HCT116 (cell line): ENCODE measurements at regions not wholly inside any gene's neighbourhood (a gene's known extent, or its start where the extent isn't known, plus 50 kb on each side); places are given as distances from the start of the nearest gene placed in this dataset.

Experiments used
- ATAC-seq: fragments of 200-7000 bp; cut with Tn5 transposase; 2 replicates; pipeline ENCODE4 v1.9.1; 2020; ENCODE audit warnings: mild to moderate bottlenecking, moderate library complexity
- BruUV-seq: library from RNA; stranded (reverse); fragments of 400-500 nt; replicated peaks from 2 replicates; lab custom pipeline; 2021; lab: Mats Ljungman, UMichigan
- CTCF ChIA-PET: fragments of 300-600 bp; sonication (Branson Sonifier 250); formaldehyde crosslinking; loops from one replicate; lab custom pipeline; 2021; ENCODE audit warnings: antibody characterized with exemption; lab: Charles Lee
- POLR2A ChIA-PET: fragments of 300-600, 350-600 bp; sonication (Branson Sonifier 250); formaldehyde crosslinking; loops from one replicate; lab custom pipeline; 2021; ENCODE audit warnings: antibody characterized with exemption; lab: Charles Lee
- RAD21 ChIA-PET, 2 experiments: fragments of 300-600 bp; sonication (Branson Sonifier 250); formaldehyde crosslinking; loops; one replicate each; lab custom pipeline; 2023; ENCODE audit warnings: low total read pairs in 2 of 2; ENCODE audit not compliant: uncharacterized antibody in 2 of 2, unreplicated experiment in 2 of 2, low non-redundant PET in 1 of 2; lab: Charles Lee
- DNase-seq: peaks from one replicate; pipeline ENCODE4 v3.0.0-alpha.2; 2010; ENCODE audit warnings: low read depth, low spot score
- H2AFZ ChIP-seq: fragments of 200-600 bp; shearing (Covaris generic), sonication (generic); 2 replicates; pipeline ENCODE4 v1.6.1; 2017; ENCODE audit warnings: low read depth, mixed run types, mixed read lengths, antibody characterized with exemption, low read length; ENCODE audit not compliant: poor library complexity, severe bottlenecking
- H3K27ac ChIP-seq: 2 replicates; pipeline ENCODE4 v1.5.1; 2012; ENCODE audit warnings: low read depth, low read length
- H3K27me3 ChIP-seq: fragments of 200-600 bp; sonication (generic); 2 replicates; pipeline ENCODE4 v1.6.1; 2016; ENCODE audit warnings: mixed run types, low read length, mixed read lengths; ENCODE audit not compliant: insufficient read depth
- H3K36me3 ChIP-seq, 2 experiments: fragments of 200-500 bp in 1 of 2; fragments of 200-600 bp in 1 of 2; sonication (Bioruptor generic) in 1 of 2; sonication (generic) in 1 of 2; 2 replicates each; pipeline versions ENCODE4 v1.5.1 to v1.6.1; 2014 to 2016; ENCODE audit warnings: low read length in 2 of 2, inconsistent platforms in 1 of 2, mixed read lengths in 1 of 2, mixed run types in 1 of 2; ENCODE audit not compliant: insufficient read depth in 2 of 2, control insufficient read depth in 1 of 2
- H3K4me1 ChIP-seq, 2 experiments: fragments of 200-600 bp in 1 of 2; sonication (generic) in 1 of 2; 2 replicates each; pipeline versions ENCODE4 v1.5.1 to v1.6.1; 2012 to 2017; ENCODE audit warnings: low read length in 2 of 2, inconsistent platforms in 1 of 2, mild to moderate bottlenecking in 1 of 2, mixed read lengths in 1 of 2, mixed run types in 1 of 2, moderate library complexity in 1 of 2; ENCODE audit not compliant: insufficient read depth in 2 of 2, control insufficient read depth in 1 of 2
- H3K4me2 ChIP-seq: fragments of 200-600 bp; sonication (generic); 2 replicates; pipeline ENCODE4 v1.6.1; 2017; ENCODE audit warnings: mixed run types, low read length, mixed read lengths
- H3K4me3 ChIP-seq, 2 experiments: fragments of 200-600 bp in 1 of 2; sonication (generic) in 1 of 2; replicated peaks in 1 of 2; 2 replicates each; pipeline ENCODE4 v1.5.1; 2011 to 2016; ENCODE audit warnings: low read length in 2 of 2, control low read depth in 1 of 2, low read depth in 1 of 2, mild to moderate bottlenecking in 1 of 2, mixed read lengths in 1 of 2, mixed run types in 1 of 2
- H3K79me2 ChIP-seq: fragments of 200-600 bp; sonication (generic); 2 replicates; pipeline ENCODE4 v1.6.1; 2017; ENCODE audit warnings: mild to moderate bottlenecking, mixed run types, low read length, moderate library complexity, mixed read lengths; ENCODE audit not compliant: insufficient read depth
- H3K9ac ChIP-seq: fragments of 200-600 bp; sonication (generic); 2 replicates; pipeline ENCODE4 v1.6.1; 2016; ENCODE audit warnings: low read length, mixed read lengths
- H3K9me2 ChIP-seq: fragments of 200-600 bp; sonication (generic), shearing (Covaris generic); 2 replicates; pipeline ENCODE4 v1.6.1; 2017; ENCODE audit warnings: mixed run types, mild to moderate bottlenecking, moderate library complexity; ENCODE audit not compliant: insufficient read depth
- H3K9me3 ChIP-seq, 2 experiments: fragments of 200-500 bp in 1 of 2; fragments of 200-600 bp in 1 of 2; sonication (Bioruptor generic) in 1 of 2; sonication (generic) in 1 of 2; 2 replicates each; pipeline ENCODE4 v1.6.1; 2014 to 2017; ENCODE audit warnings: low read length in 2 of 2, mixed read lengths in 2 of 2, inconsistent platforms in 1 of 2, low read depth in 1 of 2, mild to moderate bottlenecking in 1 of 2, mixed run types in 1 of 2, moderate library complexity in 1 of 2; ENCODE audit not compliant: control insufficient read depth in 1 of 2, insufficient read depth in 1 of 2
- H4K20me1 ChIP-seq: fragments of 200-600 bp; sonication (generic), shearing (Covaris generic); 2 replicates; pipeline ENCODE4 v1.6.1; 2017; ENCODE audit warnings: mixed run types, mild to moderate bottlenecking, moderate library complexity; ENCODE audit not compliant: insufficient read depth
- ATF3 ChIP-seq: IDR thresholded peaks from 2 replicates; pipeline ENCODE4 v1.6.1; 2012
- CEBPB ChIP-seq: IDR thresholded peaks from 2 replicates; pipeline ENCODE4 v1.6.1; 2012; ENCODE audit warnings: low read depth
- CTCF ChIP-seq, 3 experiments: fragments of 200-600 bp in 1 of 3; sonication (generic) in 1 of 3; IDR thresholded peaks in 2 of 3; conservative IDR thresholded peaks in 1 of 3; 2 replicates each; pipeline ENCODE4 v1.5.1; 2012 to 2017; ENCODE audit warnings: low read depth in 2 of 3, low read length in 2 of 3, antibody characterized with exemption in 1 of 3, borderline replicate concordance in 1 of 3, control low read depth in 1 of 3, mild to moderate bottlenecking in 1 of 3, mixed read lengths in 1 of 3, mixed run types in 1 of 3, moderate library complexity in 1 of 3; ENCODE audit not compliant: insufficient read depth in 1 of 3
- EGR1 ChIP-seq: IDR thresholded peaks from 2 replicates; pipeline ENCODE4 v1.6.1; 2012; ENCODE audit warnings: low read depth
- FOSL1 ChIP-seq: IDR thresholded peaks from 2 replicates; pipeline ENCODE4 v1.6.1; 2012; ENCODE audit warnings: low read depth
- JUND ChIP-seq: IDR thresholded peaks from 2 replicates; pipeline ENCODE4 v1.6.1; 2012
- MAX ChIP-seq: IDR thresholded peaks from 2 replicates; pipeline ENCODE4 v1.6.1; 2012
- POLR2A ChIP-seq: IDR thresholded peaks from 2 replicates; pipeline ENCODE4 v1.7.0; 2011; ENCODE audit warnings: borderline replicate concordance; ENCODE audit not compliant: insufficient read depth, insufficient read length; ENCODE audit errors: extremely low read depth
- POLR2AphosphoS5 ChIP-seq: IDR thresholded peaks from 2 replicates; pipeline ENCODE4 v1.6.1; 2011; ENCODE audit warnings: mild to moderate bottlenecking, low read depth, low read length, moderate library complexity
- REST ChIP-seq: IDR thresholded peaks from 2 replicates; pipeline ENCODE4 v1.6.1; 2012; ENCODE audit warnings: low read depth
- SIN3A ChIP-seq: IDR thresholded peaks from 2 replicates; pipeline ENCODE4 v1.6.1; 2012; ENCODE audit warnings: low read depth
- SP1 ChIP-seq: IDR thresholded peaks from 2 replicates; pipeline ENCODE4 v1.6.1; 2012; ENCODE audit warnings: low read depth
- SRF ChIP-seq: IDR thresholded peaks from 2 replicates; pipeline ENCODE4 v1.6.1; 2012; ENCODE audit warnings: low read depth
- ZFX ChIP-seq: fragments of 450-650 bp; IDR thresholded peaks from 2 replicates; pipeline ENCODE4 v1.6.1; 2017
- ZNF274 ChIP-seq: fragments of 200-500 bp; sonication (Bioruptor generic); IDR thresholded peaks from 2 replicates; pipeline ENCODE4 v1.6.1; 2014; ENCODE audit warnings: mild to moderate bottlenecking, low read depth, low read length, inconsistent platforms
- intact Hi-C: fragments of 100-400 bp; cut with micrococcal nuclease; formaldehyde crosslinking; loops from 2 replicates; pipeline ENCODE4 v1.10.0; 2022

GRCh38 chr2:177084607-177085006 lies 128.0 kb upstream of the HNRNPA3 start (continued):
- TF ChIP-seq SRF (no peak), ZNF274 (no peak)
- TF ChIP-seq, all 23 proteins: peak for 0

- Histone ChIP-seq H2AFZ (no peak overlapping the region), H3K9ac (no peak overlapping the region), H3K9me3 (no peaks in the 10 kb centered on the region), H3K4me3 (no peak overlapping the region), H3K27ac (no peak overlapping the region), H3K79me2 (no peaks in the 10 kb centered on the region), H4K20me1 (no peaks in the 10 kb centered on the region; the same call in 1 of the 2 replicates), H3K27me3 (peaks cover 4% of the 10 kb centered on the region; the same call in 1 of the 2 replicates), H3K9me2 (no peaks in the 10 kb centered on the region), H3K4me2 (no peak overlapping the region), H3K4me1 (no peaks in the 10 kb centered on the region), H3K36me3 (no peaks in the 10 kb centered on the region)
- no peak for DNase-seq
- ChIA-PET CTCF (no interaction called here), POLR2A (no interaction called here), RAD21 (no interaction called here)
- no TSS peak for BruUV-seq
- TF ChIP-seq SRF: no peak
- intact Hi-C loops: no loop called here
- no peak for ATAC-seq
These were observed 124.1 kb upstream of the HNRNPA3 start for GRCh38 chr2:177088529-177088928.

- Histone ChIP-seq H3K27ac (no peak overlapping the region), H3K27me3 (0 out of 2 replicates have a peak, but pooled peaks cover 2% of the 10 kb centered on the region), H3K4me3 (no peak overlapping the region), H3K4me1 (no peaks in the 10 kb centered on the region), H3K36me3 (no peaks in the 10 kb centered on the region), H3K9ac (no peak overlapping the region), H2AFZ (no peak overlapping the region), H3K79me2 (no peaks in the 10 kb centered on the region), H3K4me2 (no peak overlapping the region), H3K9me3 (no peaks in the 10 kb centered on the region), H3K9me2 (no peaks in the 10 kb centered on the region), H4K20me1 (no peaks in the 10 kb centered on the region; the same call in 1 of the 2 replicates)
- BruUV-seq: no TSS peak
- intact Hi-C loops: no loop called here
- ChIA-PET POLR2A (no interaction called here), RAD21 (no interaction called here), CTCF (no interaction called here)
- DNase-seq (no peak), ATAC-seq (no peak)
- TF ChIP-seq SP1 (no peak), ATF3 (no peak), ZNF274 (no peak), SIN3A (no peak), CTCF (IDR thresholded peaks at IDR 0.05 in 2 of 3, conservative IDR thresholded peaks at IDR 0.05 in 1 of 3; ENCODE audit: borderline replicate concordance in 1 of 3, insufficient read depth in 1 of 3, low read depth in 2 of 3, low read length in 2 of 3) (no peak), POLR2A (no peak), CEBPB (no peak), FOSL1 (no peak), EGR1 (no peak), REST (no peak), MAX (no peak), JUND (no peak), POLR2AphosphoS5 (no peak), SRF (no peak), ZFX (no peak)
These were observed 121.6 kb upstream of the HNRNPA3 start for GRCh38 chr2:177090967-177091366.
